Gastrocnemius medialis (tissue), 4 donors: ENCODE measurements at regions not wholly inside any gene's neighbourhood (a gene's known extent, or its start where the extent isn't known, plus 50 kb on each side); places are given as distances from the start of the nearest gene placed in this dataset.

Source experiments
- CTCF ChIP-seq, 5 experiments: fragments of 450-650 bp in 3 of 5; fragments of 200-600 bp in 2 of 5; sonication (generic) in 2 of 5; IDR thresholded peaks in 4 of 5; conservative IDR thresholded peaks in 1 of 5; 1 replicate in 4 of 5; 2 replicates in 1 of 5; pipeline ENCODE4 v1.5.1; 2016 to 2019; ENCODE audit warnings: antibody characterized with exemption in 5 of 5, mild to moderate bottlenecking in 3 of 5, moderate library complexity in 3 of 5
- POLR2A ChIP-seq, 2 donors: fragments of 450-650 bp; IDR thresholded peaks; one replicate each; pipeline ENCODE4 v1.6.1; 2017; ENCODE audit warnings: antibody characterized with exemption in 2 of 2, mild to moderate bottlenecking in 2 of 2, moderate library complexity in 2 of 2

GRCh38 chr17:83196366-83196765 is 117.0 kb downstream of the METRNL start:
- TF ChIP-seq POLR2A (IDR thresholded peaks at IDR 0.05) (no peak), CTCF (IDR thresholded peaks at IDR 0.05 in 4 of 5, conservative IDR thresholded peaks at IDR 0.05 in 1 of 5) (no peak)
